Suppressor macrophage (primary cell): ENCODE measurements at regions not wholly inside any gene's neighbourhood (a gene's known extent, or its start where the extent isn't known, plus 50 kb on each side); places are given as distances from the start of the nearest gene placed in this dataset.

Experiments
- DNase-seq, 4 experiments: peaks; one replicate each; pipeline ENCODE4 v3.0.0-alpha.2; 2020 to 2022

DNA sequence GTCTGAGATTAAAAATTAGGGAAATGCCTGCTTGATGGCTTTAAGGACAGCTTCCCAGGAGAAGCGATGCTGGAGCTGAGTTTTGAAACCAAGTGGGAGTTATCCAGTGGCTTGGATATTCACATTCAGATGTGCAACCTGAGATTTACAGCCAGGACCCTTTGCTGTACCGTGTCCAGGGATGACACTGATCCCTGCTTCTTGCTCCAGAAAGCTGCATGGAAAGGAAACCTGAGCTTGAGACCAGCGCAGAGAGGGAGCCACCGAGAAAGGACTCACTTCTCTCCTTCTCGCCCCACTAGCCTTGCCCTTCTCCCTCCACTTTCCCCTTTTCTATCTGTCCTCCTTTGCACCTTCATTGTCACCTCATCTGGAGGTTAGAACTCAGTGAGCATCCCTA, 254.5 kb upstream of the PPARGC1A start:
- no peak for DNase-seq

DNA sequence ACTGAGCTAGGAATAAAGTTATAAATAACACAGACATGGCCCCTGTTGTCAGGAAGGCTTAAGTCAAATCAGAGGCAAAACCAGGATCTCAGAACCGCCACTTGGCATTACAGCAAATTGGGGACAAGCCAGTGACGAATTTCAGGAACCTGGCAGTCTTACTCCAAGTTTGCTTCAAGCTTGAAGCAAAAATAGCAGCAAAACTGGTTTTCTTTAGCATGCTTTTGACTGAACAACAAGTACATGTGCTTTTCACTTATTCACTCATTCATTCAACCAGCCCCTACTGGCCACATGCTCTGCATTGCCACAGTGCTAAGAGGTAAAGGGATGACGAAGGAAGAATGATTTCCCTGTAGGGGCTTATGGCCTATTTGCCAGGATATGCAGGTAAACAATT, 253.9 kb upstream of the PPARGC1A start:
- DNase-seq: no peak

DNA sequence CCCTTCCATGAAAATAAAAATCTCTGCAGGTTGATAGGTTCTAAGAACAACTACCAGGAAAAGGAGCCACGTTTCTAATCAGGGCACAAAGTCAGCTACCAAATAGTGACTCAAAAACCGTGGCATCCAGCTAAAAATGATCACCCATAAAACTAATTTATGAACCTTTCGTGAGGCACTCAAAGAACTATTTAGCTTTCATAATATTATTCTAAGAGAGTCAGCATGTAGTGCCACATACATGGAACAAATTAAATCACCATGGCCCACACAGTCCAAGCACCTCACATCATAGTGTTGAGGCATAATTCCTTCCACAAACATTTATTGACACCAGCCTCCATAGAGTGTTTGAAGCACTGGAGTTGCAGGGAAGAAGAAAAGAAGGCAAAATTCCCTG, 252.0 kb upstream of the PPARGC1A start:
- no peak for DNase-seq

DNA sequence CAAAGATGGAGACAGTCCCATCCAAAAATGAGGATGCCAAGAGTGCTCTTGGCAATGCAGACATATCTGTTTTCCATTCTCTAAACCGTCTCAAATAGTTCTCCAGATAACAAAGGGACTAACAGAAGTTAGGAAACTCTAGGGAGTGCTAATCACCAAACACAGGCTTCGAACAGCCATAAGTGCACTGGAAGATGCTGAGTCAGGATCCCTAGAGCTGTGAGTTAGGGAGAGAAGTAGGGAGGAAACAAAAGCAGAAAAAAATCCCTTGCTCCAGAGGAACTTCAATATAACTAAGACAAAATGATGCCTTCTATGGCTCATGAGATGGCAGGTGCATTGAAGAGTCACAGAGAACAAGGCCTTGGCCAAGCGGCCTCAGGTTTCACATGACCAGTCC, 251.0 kb upstream of the PPARGC1A start:
- no peak for DNase-seq

DNA sequence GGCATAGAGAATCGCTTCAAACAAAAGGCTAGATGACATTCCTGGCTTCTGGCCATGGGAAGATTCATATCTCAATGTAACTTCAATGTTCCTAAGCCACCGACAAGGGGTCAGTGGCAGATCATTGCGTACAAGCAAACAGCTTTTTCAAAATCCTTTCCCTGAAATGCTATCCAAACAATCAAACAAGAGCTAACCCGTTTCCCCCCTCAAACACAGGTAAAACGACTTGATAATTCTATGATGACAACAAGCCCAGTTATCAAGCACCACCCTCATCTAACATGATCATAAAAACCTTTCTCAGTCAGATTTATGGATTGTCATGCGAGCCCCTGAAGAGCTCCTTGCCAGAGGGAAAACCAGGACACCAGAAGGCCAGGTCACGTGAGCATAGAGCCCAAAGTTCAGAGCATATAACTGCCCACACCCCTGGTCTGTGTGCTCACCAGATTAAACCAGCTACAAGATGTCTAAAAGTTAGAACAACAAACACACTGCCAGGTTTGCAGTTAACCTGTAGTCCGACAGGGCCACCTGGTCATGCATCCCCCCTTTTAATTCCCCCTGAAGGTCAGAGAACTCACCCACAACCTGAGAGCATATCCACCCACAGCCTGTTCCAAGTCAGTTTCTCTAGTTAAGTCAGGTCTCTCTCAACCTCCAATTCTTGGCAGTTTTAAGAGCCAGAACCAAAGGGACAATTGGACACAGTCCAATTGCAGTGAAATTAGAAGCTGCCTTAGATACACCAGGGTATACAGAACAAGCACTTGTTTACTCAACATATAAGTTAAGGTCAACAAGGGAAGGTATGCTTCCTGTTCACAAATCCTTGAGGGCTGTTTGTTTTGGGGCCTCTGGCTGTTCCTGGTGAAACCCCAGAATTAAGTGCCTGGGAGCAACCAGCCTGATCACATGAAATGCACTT, 248.1 kb upstream of the PPARGC1A start:
- no peak for DNase-seq

DNA sequence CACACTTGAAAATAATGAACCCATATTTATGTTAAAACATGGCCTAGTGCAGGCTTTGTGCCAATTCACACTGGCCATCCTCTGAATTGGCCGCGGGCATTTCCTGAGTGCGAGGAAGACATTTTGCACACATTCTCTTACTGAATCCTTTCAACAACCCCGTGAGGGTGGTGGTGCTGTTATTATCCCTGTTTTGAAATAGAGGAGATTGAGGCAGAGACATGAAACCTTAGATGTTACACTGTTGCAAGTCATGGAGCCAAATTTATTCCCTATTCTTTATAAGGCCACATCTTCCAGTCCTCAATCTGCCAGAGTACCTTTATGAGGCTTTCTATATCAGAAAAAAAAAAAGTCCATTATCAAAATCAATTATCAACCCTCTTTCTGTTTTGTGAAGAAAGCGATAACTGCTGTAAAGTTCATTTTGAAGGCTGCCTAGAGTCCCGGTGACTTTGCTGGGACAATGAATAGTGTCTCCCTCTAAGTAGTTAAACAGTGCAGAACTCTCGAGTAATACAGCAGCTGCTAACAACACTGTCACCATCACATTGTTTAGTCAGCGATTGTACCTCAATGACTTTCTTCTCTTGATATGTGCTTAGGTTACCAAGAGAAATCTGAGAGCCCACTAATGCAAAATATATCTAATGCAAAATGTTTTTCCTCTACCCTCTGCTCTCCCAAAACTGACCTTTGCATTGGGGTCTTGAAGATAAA, 242.3 kb upstream of the PPARGC1A start:
- no peak for DNase-seq

DNA sequence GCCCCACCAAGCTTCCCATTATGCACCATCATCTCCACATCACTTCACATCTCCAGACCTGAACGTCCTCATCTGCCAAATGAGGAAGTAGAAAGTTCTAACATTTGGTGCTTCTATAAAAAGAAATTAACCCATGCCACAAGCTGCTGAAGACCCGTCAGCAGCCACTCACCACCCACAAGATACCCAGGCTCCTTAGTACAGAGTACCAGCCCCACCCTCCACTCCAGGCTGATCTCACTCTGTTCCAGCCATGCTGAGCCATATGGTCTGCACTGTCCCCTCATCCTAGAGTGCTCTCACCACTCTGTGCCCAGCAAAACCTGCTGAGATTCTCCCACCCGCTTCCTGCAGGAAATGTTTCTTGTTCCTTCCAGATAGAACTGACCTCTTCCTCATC, 240.8 kb upstream of the PPARGC1A start:
- no peak for DNase-seq

DNA sequence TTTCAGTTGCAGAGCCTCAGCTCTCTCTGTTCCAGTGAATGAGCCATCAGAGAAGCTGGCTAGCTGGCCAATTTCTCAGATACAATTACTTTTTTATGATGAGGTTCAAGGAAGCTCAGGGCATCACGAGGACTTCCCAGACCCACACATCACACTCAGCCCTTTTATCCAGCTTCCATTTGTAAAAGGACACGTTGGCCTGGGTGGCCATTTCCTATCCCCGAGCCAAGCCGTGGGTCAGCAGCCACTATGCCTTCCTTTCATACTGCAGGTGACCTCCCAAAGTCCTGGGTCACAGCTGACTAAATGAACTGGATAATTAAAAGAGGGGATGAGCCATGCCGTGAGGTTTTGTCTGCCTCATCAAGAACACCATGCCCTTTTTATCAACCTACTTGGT, 236.9 kb upstream of the PPARGC1A start:
- no peak for DNase-seq

DNA sequence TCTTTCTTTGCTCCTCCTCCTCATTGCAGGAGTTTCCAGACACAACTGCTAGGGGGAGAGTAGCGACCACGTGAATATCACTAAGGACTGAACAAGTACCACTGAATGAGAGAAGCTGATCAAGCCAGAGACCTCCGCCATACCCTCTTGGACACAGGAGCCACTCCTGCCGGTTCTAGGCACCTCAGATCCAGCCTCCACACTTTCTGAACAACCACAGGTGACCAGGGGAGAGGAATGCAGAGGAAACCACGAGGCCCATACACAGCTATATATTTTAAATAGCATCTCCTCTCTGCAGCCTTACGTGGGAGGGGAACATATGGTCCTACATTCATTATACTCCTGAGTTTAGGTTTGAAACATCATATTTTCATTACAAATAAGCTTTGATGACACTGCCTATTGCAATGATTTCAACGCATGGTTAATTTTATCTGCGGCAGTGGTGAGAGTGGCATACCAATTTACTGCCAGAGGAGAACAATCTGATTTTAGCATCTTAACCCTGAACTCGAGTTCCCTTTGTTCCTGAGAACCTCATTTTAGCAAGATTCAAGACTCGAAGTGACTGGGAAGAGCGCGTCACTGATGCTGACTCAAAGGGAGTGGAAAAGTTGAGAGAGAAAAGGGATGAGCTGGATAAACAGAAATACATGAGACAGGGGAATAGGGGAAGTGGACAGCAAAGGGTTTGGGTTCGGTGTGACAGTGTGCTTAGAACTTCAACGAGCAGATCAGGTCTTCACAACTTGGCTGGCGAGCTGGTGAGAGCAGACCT, 231.7 kb upstream of the PPARGC1A start:
- DNase-seq: no peak

DNA sequence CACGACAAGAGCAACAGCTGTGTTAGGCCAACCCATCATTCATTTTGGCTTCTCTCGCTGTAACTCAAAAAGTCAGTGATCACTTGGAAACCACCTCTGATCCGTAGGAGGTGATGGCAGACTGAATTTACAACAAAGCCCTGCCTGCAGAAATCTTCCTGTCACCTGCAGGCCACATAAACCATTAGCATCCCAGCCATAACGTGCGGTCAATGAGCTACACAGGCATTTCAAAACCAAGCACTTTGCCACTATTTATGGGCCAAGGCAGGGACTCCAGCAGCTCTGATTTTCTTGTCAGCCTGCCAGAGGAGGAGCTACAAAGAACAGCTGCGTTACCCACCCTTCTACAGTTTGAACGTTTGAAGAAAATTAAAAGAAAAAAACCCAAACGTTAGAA, 228.1 kb upstream of the PPARGC1A start:
- DNase-seq: no peak

DNA sequence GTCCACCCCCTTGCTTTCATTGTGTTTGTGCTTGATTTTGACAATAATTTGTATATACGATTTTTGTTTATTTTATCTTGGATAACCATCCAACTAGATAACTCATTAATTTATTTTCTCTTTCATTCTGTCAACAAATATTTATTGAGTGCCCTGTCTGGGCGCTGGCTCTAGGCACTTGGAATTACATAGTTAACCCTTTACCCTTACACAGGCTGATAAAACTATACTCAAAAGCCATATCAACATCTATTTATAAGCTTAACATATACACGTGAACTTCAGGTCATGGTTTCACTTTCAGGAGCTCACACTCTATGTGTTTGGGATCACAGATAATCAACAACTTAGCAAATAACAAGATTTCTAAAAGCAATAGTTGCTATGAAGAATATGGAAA, 226.3 kb upstream of the PPARGC1A start:
- DNase-seq: no peak

DNA sequence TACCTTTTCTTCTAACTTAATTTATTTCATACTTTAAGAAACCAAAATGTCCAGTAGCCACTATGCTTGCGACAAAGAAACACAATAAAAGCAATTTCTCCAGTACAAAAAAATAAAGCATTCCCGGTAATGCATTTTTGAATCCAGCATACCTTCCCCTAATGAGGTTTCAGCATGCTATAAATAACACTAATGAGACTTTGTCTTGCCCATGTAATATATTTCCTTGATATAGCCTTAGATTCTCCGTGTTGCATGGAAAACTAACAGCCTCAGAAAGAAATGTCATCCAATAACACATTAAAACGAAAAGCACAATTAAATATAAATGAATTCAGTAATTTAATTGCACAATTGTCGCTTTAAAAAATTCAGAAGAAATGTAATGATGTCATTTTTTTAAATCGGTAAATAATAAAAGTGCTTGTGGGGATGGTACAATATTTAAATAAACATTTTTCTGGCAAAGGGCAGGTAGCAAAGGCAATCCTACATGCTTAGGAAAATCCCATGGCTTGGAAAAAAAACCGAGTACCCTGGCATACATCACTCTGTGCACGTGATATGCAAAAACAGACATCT, 225.2 kb upstream of the PPARGC1A start:
- DNase-seq: no peak

DNA sequence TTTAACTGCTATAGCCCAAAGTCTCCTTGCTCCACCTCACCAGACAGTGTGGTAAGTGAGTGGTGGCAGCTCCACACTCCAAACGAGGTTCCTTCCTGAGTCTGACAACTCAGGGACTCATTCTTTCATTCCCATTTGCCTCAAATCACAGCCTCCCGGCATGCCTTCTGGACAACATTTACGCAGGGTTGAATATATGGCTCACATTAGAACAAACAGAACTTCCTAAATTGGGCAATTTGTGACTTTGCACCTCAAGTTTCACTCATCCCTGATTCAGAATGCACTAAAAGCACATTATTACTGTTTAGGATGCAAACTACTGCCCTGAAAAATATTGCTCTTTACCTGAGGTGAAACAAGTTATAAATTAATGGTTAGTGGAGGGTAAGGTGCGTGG, 224.6 kb upstream of the PPARGC1A start:
- no peak for DNase-seq

DNA sequence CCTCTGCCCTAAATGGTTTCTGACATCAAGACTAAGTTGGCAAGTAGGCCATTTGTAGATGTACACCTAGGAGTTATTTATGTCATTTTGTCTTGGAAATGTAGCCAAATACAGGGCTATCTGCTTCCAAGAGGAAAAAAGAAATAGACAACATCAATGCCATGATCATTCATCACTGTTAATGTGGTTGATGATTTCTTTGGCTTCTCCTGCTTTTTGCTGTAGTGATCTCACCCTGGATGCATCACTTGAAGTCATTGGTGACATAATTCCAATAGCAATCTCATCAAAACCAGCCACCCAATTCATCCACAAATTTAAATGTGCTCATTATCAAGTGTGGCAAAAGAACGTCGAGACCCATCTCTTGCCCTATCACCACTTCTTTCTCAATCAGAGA, 222.6 kb upstream of the PPARGC1A start:
- DNase-seq: no peak

DNA sequence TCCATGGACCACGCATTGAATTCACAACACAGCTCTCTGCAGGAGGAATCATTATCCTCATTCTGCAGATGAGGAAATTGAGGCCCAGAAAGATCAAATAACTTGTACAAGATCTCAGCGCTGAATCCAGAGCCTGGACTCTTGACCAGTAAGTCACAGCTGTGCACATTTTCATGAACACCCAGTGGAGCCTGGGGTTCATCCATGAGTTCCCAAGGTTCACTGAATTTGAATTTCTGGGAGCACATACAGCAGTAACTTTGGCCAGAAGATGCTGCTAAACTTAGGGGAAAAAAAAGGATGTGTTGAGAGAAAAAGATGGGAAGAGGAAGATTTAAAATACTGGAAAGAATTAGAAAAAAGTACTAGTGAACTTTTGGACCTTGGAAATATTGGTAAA, 218.7 kb upstream of the PPARGC1A start:
- no peak for DNase-seq

DNA sequence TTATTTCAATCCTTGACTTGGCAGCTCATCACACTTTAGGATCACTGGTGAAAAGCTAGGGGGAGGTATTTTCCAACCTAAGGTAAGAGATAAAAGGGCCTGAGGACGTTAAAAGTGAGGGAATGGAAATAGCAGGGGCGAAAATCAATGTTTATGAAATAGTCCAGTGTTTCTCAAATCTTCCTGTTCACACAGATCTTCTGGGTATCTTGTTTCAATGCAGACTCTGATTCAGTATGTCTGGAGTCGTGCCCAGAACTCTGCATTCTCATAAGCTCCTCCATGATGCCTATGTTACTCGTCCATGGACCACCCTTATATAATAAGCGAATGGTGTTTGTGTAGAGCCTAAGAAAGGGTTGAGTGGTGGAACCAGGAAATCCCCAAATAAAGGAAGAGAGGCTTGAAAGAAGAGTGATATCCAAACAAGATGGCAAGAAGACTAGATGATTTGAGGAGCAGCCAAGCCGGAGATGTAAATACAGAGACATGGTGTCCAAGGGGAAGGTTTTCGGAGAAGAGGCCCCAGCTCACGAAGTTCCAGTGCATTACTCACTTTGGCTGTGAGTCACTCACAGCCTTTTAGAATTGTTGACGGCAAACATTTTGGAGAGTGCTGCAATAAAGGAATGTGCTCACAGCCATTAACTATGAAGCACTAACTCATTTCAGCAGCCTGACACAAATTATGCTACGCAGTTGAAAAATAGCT, 215.6 kb upstream of the PPARGC1A start:
- DNase-seq: no peak

DNA sequence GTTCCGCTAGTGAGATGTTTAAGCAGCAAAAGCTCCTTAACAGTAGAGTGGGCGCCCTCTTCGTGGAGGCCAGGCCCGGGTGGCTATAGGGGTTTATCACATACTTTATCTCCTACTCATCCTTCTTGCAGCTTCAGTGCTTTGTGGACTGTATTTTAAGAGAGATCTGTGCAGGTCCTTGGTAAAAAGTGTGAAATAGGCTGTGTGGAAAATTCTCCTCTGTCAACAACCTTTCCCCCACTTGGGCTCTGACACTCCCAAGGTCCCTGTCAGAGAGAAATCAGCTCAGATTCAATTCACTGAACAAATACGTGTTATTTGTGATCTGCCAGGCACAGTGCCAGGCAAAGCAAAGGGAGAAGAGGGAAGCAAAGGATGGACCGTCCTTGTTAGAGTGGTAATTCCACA, 214.3 kb upstream of the PPARGC1A start:
- no peak for DNase-seq

DNA sequence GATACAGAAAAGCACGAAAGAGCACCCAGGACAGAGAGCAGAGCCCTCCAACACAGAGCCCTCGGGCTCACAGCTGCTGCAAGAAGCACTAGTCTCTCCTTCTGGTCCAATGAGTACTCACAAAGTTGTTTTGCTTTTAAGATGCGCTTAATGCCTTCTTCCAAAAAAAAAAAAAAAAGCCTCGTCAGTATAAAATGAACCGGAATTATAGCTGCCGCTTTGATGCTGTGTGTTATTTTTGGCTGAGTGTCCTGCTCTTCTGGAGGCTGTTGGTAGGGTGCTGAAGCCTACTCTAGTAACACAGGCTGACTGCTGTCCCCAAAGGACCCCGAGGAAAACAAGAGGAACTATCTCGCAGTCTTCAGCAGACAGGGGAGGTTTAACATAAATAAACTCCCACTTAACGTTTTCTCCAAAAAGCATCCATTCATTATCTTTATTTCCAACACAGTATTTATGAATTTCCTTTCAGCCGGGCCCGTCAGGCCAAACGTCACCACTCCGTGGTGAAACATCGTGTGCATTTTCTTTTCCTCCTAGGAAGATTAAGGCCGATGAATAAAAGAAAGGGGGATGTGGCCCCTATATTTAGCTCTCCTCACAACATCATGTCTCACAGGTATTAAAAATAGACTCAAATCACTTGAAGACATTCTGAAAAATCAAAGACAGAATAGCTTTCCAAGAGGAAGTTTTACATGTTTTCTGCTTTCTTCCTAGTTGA, 213.7 kb upstream of the PPARGC1A start:
- DNase-seq: no peak

DNA sequence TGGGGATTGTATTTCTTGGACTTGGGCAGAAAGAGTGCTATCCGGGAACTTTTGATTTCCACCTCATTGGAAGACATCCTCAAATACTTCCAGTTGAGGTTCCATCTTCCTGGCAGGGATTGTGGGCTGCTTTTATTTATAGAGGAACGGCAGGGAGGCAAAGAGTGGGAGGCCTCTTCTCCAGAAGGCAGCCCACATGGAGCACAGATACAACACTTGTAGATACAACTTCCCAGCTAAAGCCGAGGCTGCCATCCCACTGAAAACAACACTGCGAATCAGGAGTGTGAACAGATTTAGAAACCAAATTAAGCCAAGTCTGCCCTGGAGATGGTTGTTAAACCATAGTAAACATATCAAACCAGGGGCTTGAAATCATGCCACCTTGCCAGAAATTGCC, 212.8 kb upstream of the PPARGC1A start:
- DNase-seq: no peak

DNA sequence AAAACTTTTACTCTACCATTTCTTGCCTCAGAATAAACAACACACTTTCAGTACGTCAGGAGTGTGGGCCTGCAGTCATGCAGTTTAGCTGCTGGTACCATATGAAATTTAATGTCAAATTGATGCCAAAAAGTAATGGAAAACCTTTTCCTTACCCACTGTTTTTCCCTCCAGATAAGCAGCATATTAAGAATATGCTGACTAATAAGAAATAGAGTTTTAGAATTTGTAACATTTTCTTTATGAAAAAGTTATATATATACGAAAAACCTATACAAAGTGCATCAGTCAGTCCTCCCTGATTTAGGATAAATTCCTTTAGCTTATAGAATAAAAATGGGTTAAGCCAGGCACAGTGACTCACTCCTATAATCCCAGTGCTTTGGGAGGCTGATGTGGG, 206.8 kb upstream of the PPARGC1A start:
- DNase-seq: no peak

DNA sequence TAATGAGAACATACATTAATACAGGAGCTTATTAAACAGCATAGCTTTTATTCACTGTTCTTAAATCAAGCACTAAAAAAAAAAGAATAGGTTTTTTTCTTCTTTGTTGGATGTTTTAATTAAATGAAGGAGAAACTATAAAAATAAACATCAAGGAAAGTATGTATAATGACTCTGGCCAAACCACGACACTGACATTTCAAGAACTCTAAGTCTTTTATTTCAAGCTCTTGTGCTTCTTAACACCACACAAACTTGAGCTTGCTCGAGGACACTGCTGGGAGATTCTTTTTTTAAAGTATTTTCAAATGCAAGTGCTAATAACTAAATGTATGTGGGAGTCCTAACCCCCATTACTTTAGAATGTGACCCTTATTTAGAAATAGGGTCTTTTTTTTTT, 204.9 kb upstream of the PPARGC1A start:
- DNase-seq: no peak

DNA sequence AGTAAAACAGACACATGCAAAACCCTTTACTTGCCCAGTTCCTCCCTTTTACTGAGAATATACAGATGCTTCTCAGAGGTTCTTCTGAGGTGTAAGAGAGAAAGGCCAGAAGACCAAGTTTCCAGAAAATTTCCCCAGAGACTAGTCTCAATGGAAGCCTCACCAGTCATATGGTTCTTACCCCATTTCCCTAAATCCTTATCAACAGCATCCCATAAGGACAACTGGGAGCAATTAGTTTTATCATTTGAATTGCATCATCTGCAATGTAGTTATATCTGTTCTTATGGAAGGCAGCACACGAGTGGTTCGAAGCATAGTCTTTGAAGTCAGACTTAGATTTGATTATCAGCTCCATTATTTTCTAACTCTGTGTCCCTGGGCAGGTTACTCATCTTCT, 203.6 kb upstream of the PPARGC1A start:
- no peak for DNase-seq
